Activated B cell treated with CpG ODN at 0.5 μM for 24 hours (primary cell): ENCODE measurements at regions not wholly inside any gene's neighbourhood (a gene's known extent, or its start where the extent isn't known, plus 50 kb on each side); places are given as distances from the start of the nearest gene placed in this dataset.

Experiments
- ATAC-seq: fragments of 200-7000 bp; cut with Tn5 transposase; one replicate; pipeline ENCODE4 v1.10.0; 2021; ENCODE audit warnings: low read depth, mild to moderate bottlenecking, moderate library complexity
- CTCF ChIA-PET: fragments of 350-600 bp; sonication (Branson Sonifier 250); formaldehyde crosslinking; loops from one replicate; lab custom pipeline; 2021; ENCODE audit warnings: antibody characterized with exemption; lab: Charles Lee
- POLR2A ChIA-PET: fragments of 350-600 bp; sonication (Branson Sonifier 250); formaldehyde crosslinking; loops from one replicate; lab custom pipeline; 2021; ENCODE audit warnings: antibody characterized with exemption; lab: Charles Lee
- DNase-seq: peaks from one replicate; pipeline ENCODE4 v3.0.0; 2022
- H3K27ac Mint-ChIP-seq: one replicate; pipeline ENCODE4 v1.8.0; 2020; ENCODE audit warnings: mixed read lengths
- H3K27me3 Mint-ChIP-seq: one replicate; pipeline ENCODE4 v1.8.0; 2021; ENCODE audit warnings: mixed read lengths
- H3K36me3 Mint-ChIP-seq: one replicate; pipeline ENCODE4 v1.8.0; 2021; ENCODE audit warnings: low read depth, mixed read lengths
- H3K4me1 Mint-ChIP-seq: one replicate; pipeline ENCODE4 v1.8.0; 2021; ENCODE audit warnings: mixed read lengths
- H3K4me3 Mint-ChIP-seq: one replicate; pipeline ENCODE4 v1.8.0; 2020; ENCODE audit warnings: mild to moderate bottlenecking, mixed read lengths
- H3K9me3 Mint-ChIP-seq: one replicate; pipeline ENCODE4 v1.8.0; 2020; ENCODE audit warnings: mixed read lengths
- CTCF ChIP-seq: fragments of 200-600 bp; IDR thresholded peaks from one replicate; pipeline ENCODE4 v1.8.0; 2022; ENCODE audit warnings: antibody characterized with exemption, mild to moderate bottlenecking
- intact Hi-C: fragments of 100-400 bp; cut with micrococcal nuclease; formaldehyde crosslinking; loops from one replicate; pipeline ENCODE4 v1.15.1; 2024

- Mint-ChIP-seq H3K27ac (no peak overlapping the region), H3K36me3 (no peaks in the 10 kb centered on the region), H3K4me3 (no peak overlapping the region), H3K9me3 (no peaks in the 10 kb centered on the region), H3K4me1 (no peaks in the 10 kb centered on the region), H3K27me3 (peaks cover 9% of the 10 kb centered on the region)
- ChIA-PET POLR2A (no interaction called here), CTCF (no interaction called here)
- no peak for ATAC-seq
- no peak for DNase-seq
- intact Hi-C loops: no loop called here
- no peak for TF ChIP-seq CTCF
Measured at GRCh38 chr10:10830293-10830986, 187.2 kb upstream of the CELF2 start.

GRCh38 chr10:10831085-10831484, 186.6 kb upstream of the CELF2 start:
- intact Hi-C loops: no loop called here
- DNase-seq (no peak), ATAC-seq (no peak)
- ChIA-PET POLR2A (no interaction called here), CTCF (no interaction called here)
- H3K4me3 Mint-ChIP-seq: no peak overlapping the region
- H3K36me3 Mint-ChIP-seq: no peaks in the 10 kb centered on the region
- no peak overlapping the region for H3K27ac Mint-ChIP-seq
- peaks cover 9% of the 10 kb centered on the region for H3K27me3 Mint-ChIP-seq
- no peaks in the 10 kb centered on the region for H3K9me3 Mint-ChIP-seq
- no peaks in the 10 kb centered on the region for H3K4me1 Mint-ChIP-seq
- no peak for TF ChIP-seq CTCF

GRCh38 chr10:10833955-10834354, 183.7 kb upstream of the CELF2 start:
- Mint-ChIP-seq H3K4me1 (no peaks in the 10 kb centered on the region), H3K27ac (no peak overlapping the region), H3K4me3 (no peak overlapping the region), H3K27me3 (peaks cover 5% of the 10 kb centered on the region), H3K36me3 (no peaks in the 10 kb centered on the region), H3K9me3 (peaks cover 3% of the 10 kb centered on the region)
- no peak for DNase-seq
- ChIA-PET POLR2A (no interaction called here), CTCF (no interaction called here)
- intact Hi-C loops: no loop called here
- TF ChIP-seq CTCF: no peak
- ATAC-seq: no peak

GRCh38 chr10:10844251-10844650, 173.4 kb upstream of the CELF2 start:
- no peaks in the 10 kb centered on the region for H3K36me3 Mint-ChIP-seq
- H3K9me3 Mint-ChIP-seq: peaks cover 14% of the 10 kb centered on the region
- intact Hi-C loops: no loop called here
- TF ChIP-seq CTCF: no peak
- CTCF ChIA-PET: no interaction called here
- POLR2A ChIA-PET: no interaction called here
- H3K4me1 Mint-ChIP-seq: no peaks in the 10 kb centered on the region
- no peak overlapping the region for H3K4me3 Mint-ChIP-seq
- no peak overlapping the region for H3K27ac Mint-ChIP-seq
- no peak for ATAC-seq
- H3K27me3 Mint-ChIP-seq: peaks cover 17% of the 10 kb centered on the region
- DNase-seq: no peak

GRCh38 chr10:10845185-10845584, 172.5 kb upstream of the CELF2 start:
- intact Hi-C loops: no loop called here
- DNase-seq (no peak), ATAC-seq (no peak)
- Mint-ChIP-seq H3K27me3 (peaks cover 18% of the 10 kb centered on the region), H3K4me3 (no peak overlapping the region), H3K4me1 (no peaks in the 10 kb centered on the region), H3K9me3 (peaks cover 6% of the 10 kb centered on the region), H3K27ac (no peak overlapping the region), H3K36me3 (no peaks in the 10 kb centered on the region)
- no peak for TF ChIP-seq CTCF
- ChIA-PET CTCF (no interaction called here), POLR2A (no interaction called here)
